Fibroblast of mammary gland (primary cell): ENCODE measurements at regions not wholly inside any gene's neighbourhood (a gene's known extent, or its start where the extent isn't known, plus 50 kb on each side); places are given as distances from the start of the nearest gene placed in this dataset.

ENCODE experiments used
- DNase-seq: peaks from one replicate; pipeline ENCODE4 v3.0.0-alpha.2; 2010; ENCODE audit warnings: low read depth
- H3K4me3 ChIP-seq: 2 replicates; pipeline ENCODE4 v1.5.1; 2011; ENCODE audit warnings: low read depth, mild to moderate bottlenecking, low read length, moderate library complexity; ENCODE audit not compliant: control insufficient read depth
- TF ChIP-seq, protein P1 (sequence below): conservative IDR thresholded peaks from 2 replicates; pipeline ENCODE4 v1.5.1; 2011; ENCODE audit warnings: low read depth, low read length, inconsistent platforms; ENCODE audit not compliant: control insufficient read depth, insufficient read depth

GRCh38 chr5:104928906-104929520 lies 1366.4 kb upstream of the NUDT12 start:
- TF ChIP-seq, protein P1, sequence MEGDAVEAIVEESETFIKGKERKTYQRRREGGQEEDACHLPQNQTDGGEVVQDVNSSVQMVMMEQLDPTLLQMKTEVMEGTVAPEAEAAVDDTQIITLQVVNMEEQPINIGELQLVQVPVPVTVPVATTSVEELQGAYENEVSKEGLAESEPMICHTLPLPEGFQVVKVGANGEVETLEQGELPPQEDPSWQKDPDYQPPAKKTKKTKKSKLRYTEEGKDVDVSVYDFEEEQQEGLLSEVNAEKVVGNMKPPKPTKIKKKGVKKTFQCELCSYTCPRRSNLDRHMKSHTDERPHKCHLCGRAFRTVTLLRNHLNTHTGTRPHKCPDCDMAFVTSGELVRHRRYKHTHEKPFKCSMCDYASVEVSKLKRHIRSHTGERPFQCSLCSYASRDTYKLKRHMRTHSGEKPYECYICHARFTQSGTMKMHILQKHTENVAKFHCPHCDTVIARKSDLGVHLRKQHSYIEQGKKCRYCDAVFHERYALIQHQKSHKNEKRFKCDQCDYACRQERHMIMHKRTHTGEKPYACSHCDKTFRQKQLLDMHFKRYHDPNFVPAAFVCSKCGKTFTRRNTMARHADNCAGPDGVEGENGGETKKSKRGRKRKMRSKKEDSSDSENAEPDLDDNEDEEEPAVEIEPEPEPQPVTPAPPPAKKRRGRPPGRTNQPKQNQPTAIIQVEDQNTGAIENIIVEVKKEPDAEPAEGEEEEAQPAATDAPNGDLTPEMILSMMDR = no peak
- no peak overlapping the region for H3K4me3 ChIP-seq
- DNase-seq = no peak

- DNase-seq = no peak
- no peak overlapping the region for H3K4me3 ChIP-seq
- TF ChIP-seq, protein P1 = no peak
Measured at GRCh38 chr5:104915226-104915625, 1352.6 kb upstream of the NUDT12 start.

DNA sequence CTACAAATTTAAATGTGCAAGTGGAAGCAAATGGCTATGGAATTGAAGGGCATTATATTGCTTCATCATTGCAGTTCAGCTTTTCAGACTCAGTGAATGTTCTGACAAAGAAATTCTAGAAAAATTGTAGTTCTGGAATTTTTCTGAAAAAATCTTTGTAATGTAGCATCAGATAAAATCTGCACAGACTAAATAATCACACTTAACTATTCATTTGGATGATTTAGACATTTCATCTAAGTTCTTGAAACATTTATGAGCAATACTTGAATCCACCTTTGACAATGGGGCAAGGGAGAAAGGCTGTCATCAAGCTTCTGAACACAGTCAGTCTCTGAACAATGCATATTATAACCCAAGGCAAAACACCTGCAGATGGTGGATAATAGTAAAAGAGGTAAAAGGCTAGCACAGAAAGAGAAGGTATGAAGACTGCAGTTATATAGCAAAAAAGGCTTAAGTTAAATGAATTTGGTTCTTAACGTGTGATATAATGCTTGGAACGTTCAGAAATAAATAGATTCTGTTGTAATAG lies 1352.0 kb upstream of the NUDT12 start:
- no peak overlapping the region for H3K4me3 ChIP-seq
- no peak for DNase-seq
- TF ChIP-seq, protein P1 = no peak

DNA sequence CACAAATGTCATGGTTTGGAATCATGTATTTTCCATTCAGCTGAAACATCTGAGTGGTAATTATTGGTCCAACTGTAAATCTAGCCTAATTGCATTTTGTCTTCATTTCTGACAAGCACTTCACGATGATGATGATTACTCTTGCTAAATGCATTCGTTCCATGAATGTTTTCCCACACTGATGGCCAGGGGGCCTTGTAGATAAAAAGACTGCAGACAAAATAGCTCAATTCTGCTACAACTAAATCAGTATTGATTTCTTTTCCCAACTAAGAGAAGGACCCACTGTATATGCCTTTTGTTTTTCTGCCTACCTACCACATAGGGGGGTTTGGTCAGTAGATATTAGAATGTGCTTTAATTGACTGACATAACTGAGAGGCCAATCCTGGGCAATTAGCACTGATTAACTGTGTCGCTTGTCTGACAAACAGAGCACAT lies 1351.3 kb upstream of the NUDT12 start:
- DNase-seq = no peak
- H3K4me3 ChIP-seq = no peak overlapping the region
- TF ChIP-seq, protein P1 = no peak

DNA sequence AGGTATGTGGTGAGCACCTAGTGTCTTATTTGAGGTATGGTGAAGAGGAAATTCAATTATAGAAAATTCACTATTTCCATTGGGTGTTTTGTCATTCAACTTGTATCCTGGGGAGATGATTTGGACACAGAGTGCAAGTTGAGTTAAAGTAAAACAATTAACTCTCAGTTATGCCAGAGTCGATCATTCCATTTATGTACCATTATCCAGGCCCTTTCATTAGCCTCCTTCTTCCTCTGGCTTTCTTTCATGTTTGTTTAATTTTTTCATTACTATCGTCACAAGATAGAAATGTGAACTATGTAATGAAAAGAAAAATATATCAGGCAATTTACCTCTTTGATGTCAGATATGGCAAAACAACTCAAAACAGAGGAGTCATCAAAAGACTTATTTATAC lies 1347.2 kb upstream of the NUDT12 start:
- no peak overlapping the region for H3K4me3 ChIP-seq
- no peak for DNase-seq
- TF ChIP-seq, protein P1 = no peak

DNA sequence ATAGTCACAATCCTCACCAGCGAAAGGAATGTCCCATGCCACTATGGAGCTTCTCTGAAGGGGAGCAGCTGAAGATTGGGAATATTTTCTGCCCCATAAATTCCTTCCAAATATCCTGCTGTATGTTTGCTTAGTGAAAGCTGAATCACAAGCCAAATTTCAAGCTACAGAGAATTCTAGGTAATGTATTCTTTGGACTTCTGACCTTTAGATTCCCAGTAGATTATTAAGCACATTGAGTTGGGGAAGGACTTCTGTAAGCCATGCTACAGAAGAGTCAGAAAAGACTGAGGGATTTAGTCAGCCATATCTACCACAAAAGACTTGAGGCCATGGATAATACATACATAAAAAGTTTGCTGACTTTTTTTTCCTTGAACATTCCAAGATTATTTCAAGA lies 1342.0 kb upstream of the NUDT12 start:
- TF ChIP-seq, protein P1 = no peak
- H3K4me3 ChIP-seq = no peak overlapping the region
- DNase-seq = no peak
